ENCODE measurements at regions not wholly inside any gene's neighbourhood (a gene's known extent, or its start where the extent isn't known, plus 50 kb on each side); places are given as distances from the start of the nearest gene placed in this dataset.

DNA sequence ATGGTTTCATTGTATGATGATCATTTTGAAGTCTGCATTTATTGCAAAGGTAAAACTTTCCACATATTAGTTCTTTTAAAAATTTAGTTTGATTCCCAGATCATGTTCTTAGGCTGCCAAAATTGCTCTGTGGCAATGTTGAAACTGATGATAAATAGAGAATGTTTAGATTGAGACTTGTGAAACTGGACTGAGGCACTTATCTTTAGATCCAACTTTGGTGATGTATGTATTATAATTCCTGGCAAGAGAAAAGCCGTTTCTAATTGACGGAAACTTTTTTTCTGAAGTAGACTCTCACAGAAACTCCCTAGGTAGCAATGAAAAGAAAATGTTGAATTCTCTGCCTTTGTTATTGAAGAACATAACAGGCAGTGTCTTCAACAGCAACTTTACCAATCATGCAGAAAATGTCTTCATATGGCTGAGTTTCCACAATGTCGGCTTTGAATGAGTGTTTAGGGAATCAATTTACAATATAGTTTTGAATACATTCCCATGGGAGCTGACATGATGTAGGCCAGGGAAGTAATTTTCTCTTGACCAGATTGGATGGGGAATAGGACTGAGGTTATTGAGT is 456.2 kb downstream of the CD109 start:
- no peak for DNase-seq

DNA sequence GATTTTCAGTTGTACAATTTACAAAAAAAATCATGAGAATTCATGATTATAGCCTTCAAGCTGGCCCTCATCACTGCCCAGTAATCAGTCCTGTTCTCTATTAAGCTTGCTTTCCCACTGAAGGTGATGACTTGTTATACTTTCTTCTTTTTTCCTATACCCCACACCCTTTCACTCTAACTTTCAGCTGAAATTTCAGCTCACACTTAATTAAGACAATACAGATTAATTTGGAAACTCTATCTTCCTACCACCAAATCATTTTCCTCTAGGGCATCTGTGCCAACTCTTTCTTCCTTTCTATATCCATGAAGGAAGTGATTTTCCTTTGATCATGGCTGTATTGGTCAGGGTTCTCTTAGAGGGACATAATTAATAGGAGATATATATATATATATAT is 449.9 kb downstream of the CD109 start:
- DNase-seq, result no peak

DNA sequence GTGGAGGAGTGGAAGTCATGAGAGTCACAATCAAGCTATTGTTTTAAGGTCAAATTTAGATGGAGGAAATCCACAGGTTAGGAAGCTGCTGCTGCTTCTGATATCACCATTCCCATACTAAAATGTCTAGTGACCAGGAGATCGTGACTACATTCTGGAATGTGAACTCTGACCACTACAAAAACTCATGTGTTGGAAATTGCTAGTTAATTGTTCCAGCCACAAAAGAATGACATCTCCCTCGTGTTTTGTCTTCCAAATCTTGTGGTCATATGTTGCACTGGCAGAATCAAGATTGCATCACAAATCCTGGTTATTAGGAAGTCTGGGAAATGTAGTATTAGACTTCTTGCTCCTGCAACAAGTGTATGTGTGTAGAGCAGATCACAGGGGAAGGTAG is 441.9 kb downstream of the CD109 start:
- DNase-seq, result no peak

DNA sequence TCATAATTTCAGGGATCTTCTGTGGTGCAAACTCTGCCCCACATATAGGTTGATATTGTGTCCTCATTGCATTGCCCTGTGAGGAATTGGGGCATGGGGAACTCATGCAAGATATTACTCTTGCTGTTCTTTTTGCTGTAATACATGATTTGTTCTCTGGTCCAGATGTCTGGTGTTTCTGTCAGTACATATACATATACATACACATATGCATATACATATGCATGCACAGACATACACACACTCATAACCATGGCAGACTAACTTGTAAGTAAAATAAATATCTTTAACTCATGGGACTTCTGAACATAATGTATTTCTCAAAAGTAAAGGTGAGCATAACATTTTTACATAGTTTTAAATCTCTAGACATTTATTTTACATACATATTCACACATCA is 438.3 kb downstream of the CD109 start:
- DNase-seq, result no peak

DNA sequence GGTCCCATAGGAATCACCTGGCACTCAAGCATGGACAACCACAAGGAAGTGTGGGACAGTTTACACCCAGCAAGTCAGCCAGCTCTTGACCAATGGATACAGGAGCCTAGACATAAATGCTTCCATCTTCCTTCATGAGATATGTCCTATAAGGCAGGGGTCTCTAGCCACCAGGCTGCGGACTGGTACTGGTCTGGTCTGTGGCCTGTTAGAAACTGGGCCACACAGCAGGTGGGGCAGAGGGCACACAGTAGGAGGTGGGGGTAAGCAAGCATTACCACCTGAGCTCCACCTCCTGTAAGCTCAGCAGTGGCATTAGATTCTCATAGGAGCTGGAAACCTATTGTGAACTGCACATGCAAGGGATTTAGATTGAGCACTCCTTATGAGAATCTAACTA is 437.1 kb downstream of the CD109 start:
- no peak for DNase-seq

DNA sequence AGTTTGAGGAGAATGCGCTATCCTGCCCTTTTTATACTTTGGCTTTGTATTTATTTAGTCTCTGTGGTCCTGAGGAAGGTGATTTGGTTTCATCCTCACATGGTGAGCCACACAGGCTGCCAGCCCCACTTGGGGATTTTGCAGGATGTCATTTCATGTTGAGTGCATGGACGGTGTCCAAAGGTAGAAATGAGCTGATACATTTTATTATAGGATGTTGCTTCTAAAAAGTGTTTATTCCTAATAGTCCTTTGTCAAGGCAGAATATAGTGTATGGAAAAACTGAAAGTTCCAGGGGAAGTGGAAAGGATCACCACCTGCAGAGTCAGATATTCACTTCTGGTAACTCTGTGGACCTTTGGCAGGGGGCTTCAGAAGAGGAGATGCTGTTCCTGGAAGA is 434.6 kb downstream of the CD109 start:
- DNase-seq, result no peak

DNA sequence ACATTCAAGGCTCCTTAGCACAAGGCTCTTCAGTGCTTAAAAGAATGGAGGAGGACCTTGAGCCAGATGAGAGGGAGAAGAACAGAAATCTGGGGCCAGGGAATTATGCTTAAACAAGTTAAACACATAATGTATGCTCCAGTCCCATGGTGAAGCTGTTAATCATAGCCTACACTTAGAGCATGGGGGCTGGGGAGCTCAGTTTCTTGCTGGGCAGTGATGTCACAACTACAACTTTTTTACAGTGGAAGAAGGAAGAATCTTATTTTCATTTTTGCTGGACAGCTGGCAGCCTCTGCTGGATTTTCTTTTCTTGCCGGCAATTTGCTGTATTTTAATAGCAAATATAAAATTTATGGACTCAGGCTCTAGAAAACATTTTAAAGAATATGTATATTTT is 432.5 kb downstream of the CD109 start:
- peak; percentile 33 for DNase-seq

DNA sequence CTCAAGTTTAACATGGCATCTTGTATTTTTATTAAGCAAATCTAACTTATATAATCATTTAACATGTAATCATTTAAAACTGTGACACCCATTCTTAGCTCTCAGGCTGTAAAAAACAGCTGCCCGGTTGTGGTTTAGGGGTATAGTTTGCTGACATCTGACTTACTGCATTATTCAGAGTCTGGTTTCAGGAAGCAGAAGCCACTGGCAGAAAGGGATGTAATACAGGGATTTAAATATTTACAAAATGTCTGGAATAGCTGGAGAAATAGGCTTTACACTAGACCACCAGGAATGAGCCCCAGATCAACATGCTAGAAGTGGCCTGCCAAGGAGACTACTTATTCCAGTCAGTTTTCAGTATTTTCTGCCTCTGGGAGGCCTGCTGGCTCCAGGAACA is 421.1 kb downstream of the CD109 start:
- DNase-seq, result no peak

DNA sequence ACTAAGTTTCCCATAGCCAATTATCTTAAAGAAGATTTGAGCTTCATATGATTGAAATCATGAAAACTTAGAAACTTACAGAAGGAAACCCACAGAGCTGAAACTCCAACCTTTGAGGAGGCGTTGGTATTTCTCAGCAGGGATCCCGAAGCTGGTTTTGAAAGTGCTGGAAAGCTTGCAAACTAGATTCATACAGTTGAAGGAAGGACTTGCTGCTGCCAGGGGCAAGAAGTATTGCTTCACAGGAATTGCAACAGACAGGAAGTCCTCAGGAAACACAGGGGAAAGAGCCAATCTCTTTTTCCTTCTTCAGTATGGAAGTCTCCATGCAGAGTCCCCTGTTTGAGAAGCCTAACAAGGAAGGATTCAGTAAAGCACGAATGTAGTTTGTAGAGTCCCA is 419.7 kb downstream of the CD109 start:
- no peak for DNase-seq

DNA sequence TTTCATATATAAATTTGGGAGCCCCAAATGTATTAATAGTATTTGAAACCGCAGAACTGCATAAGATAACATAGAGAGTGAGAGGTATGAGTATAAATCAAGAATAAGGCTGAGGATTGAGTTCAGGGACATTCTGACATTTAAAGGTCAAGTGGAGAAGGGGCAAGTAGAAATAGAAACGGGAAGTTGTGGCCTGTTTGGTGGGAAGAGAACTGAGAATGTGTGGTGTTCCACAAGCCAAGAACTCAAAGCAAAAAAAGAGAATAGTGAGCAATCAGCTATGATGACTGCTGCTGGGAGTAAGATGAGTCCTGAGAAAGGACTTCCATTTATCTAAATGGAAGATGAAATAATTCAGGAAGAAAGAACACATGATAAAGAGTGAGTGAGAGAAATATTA is 418.4 kb downstream of the CD109 start:
- DNase-seq, result no peak

DNA sequence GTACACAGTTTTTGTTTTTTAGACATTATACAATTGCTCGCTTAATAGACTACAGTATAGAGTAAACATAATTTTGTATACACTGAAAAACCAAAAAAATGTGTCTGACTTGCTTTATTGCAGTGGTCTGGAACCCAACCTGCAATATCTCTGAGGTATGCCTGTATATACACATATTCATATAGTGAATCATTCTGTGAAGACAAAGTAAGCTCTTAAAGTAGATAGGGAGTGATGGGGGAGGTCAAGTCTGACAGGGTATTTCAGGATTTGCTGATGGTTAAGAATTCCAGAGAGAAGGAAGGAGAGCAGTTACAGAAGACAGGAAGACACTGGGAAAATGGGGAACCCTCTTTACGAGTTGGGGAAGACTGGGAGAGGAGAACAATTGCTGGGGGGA is 417.9 kb downstream of the CD109 start:
- DNase-seq, result no peak

DNA sequence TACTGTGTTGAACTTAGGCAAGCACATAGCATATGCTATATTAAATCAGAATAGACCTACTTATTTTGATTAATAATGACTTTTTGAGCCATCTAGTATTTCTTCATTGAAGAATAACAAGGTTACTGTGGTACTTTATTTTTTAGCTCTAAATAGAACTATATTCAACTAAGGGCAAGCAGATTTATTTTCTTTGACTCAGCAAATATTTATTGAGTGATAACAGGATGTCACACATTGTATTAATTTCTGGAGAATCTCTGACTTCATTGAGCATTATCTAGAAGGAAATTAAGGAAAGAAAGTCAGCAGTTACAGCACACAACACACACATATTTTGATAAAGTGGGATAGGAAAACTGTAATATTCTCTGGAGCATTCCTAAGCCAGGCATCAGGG is 407.4 kb downstream of the CD109 start:
- DNase-seq, result no peak

DNA sequence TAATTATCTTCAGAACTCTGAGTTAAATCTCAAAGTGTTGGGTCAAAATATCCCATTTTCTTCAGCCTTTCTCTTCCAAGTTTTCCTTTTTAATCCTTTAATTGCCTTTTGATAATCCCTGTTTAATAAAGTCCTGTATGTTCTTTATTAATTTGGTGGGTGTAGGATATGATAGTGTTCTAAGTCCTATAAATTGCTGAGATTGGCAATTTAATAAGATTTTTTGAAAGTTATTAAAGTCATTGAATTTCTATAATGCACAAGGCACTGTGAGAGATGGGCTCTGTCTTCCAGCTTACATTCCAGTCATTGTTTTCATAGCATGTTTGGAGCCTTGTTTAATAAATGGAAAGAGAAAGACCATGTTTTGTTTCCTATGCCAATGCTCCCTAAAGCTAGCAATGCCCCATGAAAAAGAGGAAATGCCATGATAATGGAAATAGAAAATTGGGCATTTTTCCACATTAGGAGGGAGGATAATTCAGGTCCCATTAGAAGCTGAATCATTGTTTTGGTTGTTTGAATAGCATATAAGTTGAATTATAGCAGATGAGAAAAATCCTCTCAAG is 404.8 kb downstream of the CD109 start:
- no peak for DNase-seq

DNA sequence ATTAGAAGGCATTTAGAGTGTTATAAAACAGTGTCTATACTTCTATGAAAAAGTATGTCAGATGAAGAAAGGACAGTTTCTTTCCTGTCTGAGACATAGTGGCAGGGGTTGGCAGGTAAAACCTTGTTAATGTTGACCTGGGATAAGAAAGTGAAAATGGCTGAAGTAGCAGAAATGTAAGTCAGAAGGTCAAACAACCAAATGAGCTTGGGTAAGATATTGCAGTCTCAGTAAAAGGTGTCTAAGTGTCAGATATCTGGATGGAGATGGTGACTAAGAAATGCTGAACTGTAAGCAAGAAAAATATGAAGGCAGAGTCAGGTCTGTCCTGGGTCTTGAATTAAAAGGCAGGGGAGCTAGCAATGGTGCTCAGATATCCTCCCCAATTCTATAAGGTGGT is 400.3 kb downstream of the CD109 start:
- no peak for DNase-seq

DNA sequence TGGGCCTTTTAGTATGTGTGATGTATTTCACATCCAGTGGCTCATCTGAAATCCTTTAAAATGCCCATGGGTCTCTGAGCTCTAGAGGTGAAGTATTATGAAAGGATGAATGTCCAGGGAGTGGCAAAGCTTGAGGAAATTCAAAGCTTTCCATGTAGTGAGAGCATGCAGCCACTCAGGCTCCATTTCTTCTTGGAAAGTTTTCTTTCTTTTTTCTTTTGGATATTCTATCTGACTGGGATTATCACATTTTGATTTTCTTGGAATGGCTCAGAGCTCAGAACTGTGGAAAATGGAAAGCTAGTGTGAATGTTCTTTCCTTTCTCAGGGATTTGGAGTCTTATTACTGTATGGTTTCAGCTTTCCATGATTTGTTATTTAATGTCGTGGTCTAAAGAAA is 397.4 kb downstream of the CD109 start:
- peak; percentile 46 for DNase-seq

DNA sequence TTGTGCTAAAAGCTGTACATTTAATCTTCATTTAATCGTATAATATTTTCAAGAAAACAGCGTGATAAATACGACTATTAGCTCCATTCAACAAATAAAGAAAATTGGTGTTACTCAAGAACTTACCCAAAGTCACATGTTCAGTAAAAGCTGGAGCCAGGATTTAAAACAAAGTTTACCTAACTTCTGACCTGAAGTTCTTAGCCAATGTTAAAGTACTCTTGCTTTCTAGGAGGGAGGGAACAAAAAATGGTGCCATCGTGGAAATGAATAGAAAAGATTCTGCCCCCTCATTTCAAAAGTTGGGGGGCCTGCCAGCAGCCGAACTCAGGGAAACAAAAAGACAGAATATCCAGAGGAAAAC is 395.8 kb downstream of the CD109 start:
- no peak for DNase-seq

DNA sequence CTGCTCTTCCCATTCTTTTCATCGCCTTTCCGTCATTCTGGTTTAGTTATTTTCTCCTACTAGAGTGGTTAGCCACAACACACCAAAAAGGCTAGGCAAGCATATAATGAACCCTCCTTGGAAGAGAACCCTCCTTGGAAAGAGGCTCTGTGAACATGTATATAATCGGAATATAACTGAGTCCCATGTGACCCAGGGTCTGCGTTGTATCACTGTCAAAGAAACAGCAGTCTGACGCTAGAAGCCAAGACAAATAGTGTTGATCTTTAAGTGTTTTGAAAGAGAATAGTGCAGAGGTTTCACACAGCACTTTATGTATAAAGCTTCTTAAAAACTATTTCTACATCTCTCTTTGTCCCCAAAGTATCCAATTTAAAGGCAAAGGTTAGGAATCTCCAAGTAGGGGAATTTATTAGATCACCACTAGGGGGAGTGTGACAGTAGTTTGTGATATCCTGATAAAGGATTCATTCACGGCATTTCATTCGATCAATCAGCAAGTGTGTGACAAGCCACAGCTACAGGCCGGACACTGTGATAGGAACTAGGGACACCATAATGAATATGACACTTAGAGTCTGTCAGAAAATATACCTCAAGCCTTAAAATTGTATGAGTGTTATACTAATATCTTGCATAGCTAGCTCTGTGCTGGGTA is 395.3 kb downstream of the CD109 start:
- peak; percentile 59 for DNase-seq

DNA sequence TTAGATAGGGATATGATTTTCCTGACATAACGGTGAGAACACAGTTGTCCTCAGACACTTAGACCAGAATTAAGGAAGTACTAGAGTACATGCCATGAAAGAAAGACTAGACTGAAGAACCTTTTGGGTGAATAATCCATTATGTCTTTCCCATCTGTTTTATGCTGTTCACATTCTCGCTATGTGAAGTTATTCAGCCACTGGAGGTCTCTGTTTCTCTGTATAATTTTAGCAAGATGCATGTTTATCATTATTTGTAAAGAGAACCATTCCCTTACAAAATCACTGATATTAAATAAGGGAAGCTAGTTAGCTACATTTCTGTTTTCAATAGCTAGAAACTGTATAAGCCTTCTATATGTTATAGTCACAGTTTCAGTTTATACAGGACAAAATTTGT is 391.9 kb downstream of the CD109 start:
- DNase-seq, result no peak

DNA sequence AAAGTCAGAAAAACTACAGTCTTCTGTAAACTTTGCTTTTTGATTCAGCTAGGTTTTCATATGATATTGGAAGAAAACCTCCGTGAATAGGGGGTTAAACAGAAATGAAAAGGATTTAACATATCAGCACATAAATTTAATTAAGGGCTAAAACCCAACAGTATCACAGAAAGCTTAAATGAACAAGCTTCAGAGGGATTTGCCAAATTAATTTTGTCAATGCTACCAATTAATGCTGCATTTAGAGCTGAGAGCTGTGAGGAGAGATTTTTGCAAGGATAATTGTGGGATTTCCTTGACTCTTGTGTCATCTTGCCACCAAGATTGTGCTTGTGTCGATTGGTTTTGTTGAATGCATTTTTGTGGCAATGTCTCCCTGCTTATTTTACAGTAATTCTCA is 379.9 kb downstream of the CD109 start:
- no peak for DNase-seq

DNA sequence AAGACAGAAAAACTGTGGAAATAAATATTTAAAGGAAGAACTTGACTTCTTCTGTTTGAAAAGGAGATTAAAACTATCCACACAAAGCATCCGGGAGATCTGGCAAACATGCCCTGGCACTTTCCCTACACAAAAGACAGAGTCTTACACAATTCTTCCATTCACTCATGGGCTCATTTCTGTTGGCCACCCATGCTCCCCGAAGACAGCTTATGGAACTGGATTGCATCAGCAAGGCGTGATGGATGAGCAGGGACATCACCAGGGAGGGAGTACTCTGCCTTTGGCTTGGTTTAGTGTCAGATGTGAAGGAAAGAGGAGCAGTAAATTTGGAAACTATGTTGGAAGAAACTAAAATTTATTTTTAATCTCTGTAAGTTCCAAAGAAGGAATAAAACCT is 379.3 kb downstream of the CD109 start:
- peak; percentile 66 for DNase-seq

DNA sequence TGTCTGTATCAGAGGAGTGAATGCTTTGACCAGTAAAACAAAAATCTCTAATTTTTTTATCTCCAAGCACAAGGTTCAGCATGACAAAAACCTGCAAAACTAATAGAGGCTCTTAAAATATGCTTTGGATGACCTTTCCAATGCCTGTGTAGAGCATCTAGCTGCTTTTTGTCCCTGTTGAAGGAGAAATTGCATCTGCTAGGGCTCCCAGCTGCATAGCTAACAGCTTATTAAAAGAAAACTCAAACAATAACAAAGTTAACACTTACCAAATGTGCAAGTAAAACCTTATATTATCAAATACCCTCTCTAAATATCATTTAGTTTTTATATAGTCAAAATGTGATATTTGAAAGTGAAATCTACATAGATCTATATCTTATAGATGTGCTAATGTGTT is 378.6 kb downstream of the CD109 start:
- no peak for DNase-seq

DNA sequence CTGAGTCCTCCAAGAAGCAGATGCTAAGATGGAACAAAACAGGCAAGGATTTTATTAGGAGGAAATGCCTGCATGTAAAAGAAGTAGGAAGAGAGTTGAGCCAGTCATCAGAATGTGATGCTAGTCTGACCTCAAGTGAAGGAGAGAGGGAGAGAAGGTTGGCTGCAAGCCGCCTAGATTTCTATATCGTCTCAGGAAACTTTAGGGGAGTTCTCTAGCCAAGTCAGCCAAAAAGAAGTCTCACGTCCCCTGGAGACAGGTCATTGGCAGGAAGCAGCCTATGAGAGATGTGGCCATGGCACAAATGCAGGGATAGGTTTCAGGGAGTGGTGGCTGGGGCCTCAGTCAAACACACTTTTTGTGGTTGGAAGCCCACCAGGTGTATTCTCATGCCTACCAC is 378.0 kb downstream of the CD109 start:
- DNase-seq, result no peak

DNA sequence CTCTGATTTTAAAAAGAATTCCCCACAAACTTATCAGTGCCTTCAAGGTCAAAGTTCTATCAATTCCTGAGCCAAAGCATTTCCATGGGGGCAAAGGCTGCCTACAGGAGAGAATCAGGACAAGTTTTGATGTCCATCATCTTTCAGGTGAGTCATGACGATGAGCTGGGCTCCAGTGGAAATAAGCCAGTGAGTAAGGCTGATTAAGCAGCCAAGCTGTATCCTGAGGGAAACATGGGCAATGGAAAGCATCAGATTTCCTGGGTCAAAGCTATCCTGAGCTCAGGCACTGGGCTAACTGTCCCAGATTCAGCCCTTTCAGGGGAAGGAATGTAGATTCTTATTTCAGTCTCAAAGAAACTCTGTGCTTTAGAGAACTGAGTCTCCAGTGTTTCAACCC is 377.4 kb downstream of the CD109 start:
- no peak for DNase-seq

DNA sequence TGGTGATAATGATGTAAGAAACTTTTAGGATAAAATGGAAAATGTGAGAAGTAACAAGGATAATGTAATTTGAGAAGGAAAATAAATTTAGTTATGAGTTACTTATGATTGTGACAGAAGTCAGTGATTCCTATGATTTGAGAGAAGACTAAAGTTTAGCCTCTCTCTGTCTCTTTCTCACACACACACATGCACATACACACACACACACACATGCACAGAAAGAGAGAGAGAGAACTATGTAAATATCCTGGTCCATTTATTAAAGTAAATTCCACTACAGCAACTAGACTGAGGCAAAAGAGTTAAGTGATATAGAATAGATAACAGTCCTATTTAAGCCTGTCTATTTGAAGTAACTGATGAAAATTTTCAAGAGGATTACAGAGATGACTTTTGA is 375.2 kb downstream of the CD109 start:
- no peak for DNase-seq

DNA sequence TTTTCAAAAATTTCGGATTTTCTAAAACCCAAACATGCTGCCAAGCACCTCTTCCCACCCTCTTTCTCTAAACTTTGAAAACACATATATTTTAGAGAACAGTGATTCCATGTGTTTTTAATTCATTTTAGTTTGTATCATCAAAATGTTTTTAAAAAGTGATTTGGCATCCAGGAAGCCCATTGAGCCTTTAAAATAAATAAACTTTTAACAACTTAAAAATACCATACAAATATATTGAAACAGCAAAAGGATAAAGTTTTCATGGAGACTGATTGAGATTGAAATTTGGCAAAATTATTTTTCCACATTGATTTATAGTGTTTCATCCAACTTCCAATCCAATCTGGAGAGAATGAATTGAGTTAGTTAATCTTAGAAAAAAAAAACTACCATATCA is 374.7 kb downstream of the CD109 start:
- DNase-seq, result no peak
